Embryonic facial prominence (tissue), 1 donor: ENCODE measurements at regions not wholly inside any gene's neighbourhood (a gene's known extent, or its start where the extent isn't known, plus 50 kb on each side); places are given as distances from the start of the nearest gene placed in this dataset.
"Not testable (repeated sequence)": the region's sequence is repeated elsewhere in the genome, so short reads cannot be mapped to it uniquely, and the experiment has no call there.

Experiments
- DNase-seq: peaks from one replicate; pipeline ENCODE4 v3.0.0-alpha.2; 2016; ENCODE audit errors: extremely low spot score

DNA sequence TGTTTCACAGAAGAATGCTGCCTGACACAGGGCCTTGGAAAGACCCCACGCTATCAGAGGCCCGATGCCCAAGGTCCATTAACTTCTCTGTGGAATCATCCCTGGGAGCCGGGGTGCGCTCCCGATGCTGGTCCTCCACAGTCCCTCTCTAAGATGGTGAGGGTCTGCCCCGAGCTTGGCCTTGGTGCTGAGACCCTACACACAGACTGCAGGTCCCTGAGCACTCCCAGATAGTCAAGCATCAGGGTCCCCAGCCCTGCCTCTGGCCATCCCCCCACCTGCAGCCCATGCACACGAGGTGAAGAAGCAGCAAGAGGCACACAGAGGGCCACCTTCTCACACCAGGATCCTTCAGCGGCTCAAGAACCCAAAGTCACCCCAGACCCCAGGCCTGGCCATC, 263.3 kb downstream of the MYCN start:
- no peak for DNase-seq

DNA sequence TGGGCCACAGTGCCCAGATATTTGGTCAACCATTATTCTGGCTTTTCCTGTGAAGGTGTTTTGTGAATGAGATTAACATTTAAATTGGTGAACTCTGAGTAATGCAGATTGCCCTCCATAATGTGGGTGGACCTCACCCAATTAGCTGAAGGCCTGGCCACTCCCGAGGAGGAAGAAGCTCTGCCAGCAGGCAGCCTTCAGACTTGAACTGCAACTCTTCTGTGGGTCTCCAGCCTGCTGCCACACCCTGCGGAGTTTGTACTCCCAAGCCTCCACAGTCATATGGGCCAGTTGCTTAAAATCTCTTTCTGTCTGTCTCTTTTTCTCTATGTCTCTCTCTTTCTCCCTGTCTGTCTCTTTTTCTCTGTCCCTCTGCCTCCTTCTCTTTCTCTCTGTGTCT, 262.7 kb downstream of the MYCN start:
- no peak for DNase-seq

DNA sequence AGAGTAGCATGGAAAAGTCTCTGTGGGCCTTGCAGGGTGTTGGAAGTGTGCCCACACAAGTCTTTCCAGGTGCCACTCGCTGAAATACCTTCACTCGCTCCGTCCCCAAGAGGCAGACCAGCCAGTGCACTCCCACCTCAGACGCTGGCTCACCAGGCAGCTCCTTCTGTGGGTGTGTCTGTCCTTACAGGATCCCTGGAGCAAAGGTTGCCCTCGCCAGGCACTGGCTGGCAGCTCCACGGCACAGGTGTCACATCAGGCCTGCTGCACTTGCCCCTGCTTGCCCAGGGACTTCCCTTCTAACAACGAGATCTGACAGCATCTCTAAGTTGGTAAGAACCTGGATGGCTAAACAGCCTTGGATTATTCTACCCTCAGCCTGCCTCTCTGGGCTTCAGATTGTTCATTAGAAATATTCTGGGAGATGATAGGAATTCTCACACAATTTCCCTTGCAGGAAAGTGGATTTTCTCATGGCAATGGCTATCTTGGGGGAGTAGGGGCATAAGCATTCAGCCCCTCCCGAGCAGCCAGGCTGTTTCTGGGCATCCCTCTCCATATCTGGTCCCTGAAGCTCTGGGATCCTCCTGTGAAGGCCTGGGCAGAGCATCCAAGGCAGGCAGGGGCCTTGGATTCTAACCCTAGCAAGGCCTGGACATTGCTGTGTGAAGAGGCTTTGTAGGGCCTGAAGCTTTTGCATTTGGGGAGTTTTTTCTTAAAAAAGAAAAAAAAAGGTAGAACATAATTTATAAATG, 262.1 kb downstream of the MYCN start:
- DNase-seq: no peak

GRCh38 chr2:16201848-16202247, 261.5 kb downstream of the MYCN start:
- no peak for DNase-seq

DNA sequence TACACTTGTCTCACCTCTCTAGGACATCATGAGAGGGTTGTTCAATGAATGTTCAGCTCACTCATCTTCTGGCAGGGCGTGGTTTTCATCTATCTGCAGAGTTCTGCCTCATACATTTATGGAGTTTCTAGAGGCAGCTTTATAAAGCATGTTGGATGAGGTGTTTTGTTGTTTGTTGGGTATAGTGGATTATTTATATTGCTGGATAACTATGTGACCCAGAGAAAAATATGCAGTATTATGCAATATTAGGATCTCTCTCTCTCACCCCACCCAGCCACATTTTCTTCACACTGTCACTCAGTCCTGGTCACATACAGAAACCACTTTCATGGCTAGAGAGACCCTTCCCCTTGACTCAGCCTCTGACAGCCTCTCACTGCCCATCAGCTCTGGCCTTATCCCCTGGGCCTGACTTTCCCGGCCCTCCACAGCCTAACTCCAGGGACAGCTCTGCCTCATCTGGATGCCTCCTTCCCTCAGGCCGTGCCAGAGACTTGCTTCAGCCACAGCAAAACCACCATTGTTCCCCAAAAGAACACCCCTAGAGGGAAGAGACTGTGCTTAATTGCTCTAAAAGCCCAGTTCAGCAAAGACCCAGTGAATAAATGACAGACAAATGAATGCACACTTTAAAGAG, 260.3 kb downstream of the MYCN start:
- no peak for DNase-seq

- no peak for DNase-seq
Observed at GRCh38 chr2:16199882-16200553, 259.7 kb downstream of the MYCN start.

GRCh38 chr2:16199241-16199640, 258.9 kb downstream of the MYCN start:
- DNase-seq: not testable (repeated sequence)

- no peak for DNase-seq
Observed at GRCh38 chr2:16198166-16198912, 258.0 kb downstream of the MYCN start.

GRCh38 chr2:16197504-16198147, 257.3 kb downstream of the MYCN start:
- DNase-seq: no peak

DNA sequence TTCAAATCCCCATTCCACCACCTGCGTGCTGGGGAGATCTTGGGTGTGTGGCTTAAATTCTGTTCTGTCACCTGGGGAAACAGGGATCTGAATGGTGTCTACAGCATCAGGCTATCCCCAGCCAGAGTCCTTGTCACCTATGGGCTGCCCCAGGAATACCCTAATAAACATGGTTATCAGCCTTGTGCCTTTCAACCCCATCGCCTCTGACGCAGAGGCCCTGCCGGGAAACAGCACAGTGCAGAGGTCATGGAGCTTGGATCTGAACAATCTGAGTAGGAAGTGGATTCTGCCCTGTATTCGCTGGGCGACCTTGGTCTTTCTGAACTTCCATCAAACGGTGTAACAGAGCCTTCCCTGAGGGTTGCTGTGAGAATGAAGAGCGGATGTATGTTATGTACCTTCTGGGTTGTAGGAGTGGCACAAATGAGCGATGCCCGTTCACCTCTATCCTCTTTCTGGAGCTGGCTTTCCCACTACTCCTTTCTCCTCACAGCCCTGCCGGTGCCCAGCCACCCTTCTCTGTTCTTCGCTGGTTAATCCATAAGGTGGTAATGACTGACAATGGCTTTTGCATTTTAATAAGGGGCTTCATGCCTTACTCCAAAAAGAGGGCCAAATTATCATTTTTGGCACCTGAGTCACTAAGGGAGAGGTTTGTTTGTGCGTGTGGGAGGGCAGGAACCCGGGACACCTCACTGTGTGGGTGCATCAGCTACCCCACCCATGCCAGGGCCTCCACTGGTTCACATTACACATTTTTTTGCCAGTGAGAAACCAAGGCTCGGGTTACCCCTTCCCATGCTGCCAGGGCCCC, 256.5 kb downstream of the MYCN start:
- no peak for DNase-seq

GRCh38 chr2:16195681-16196070, 255.3 kb downstream of the MYCN start:
- no peak for DNase-seq

- no peak for DNase-seq
Observed at GRCh38 chr2:16194931-16195680, 254.8 kb downstream of the MYCN start.

DNA sequence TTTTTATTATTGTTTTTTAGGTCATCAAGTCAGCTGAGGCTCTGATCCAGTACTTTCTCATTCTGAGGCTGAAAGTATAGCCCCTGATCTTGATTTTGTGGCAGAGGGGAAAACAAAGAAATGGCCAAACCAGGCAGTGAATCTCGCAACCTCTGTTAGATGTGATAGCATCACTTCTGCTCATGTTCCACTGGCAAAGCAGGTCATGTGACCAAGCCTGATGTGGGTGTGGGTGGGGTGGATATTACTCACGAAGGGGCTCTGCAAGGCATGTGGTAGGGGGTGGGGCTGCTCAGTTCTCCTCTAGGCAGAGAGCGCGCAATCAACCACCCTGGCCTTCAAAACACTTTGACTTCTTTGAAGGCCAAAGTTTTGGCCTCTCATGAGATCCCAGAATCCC, 254.2 kb downstream of the MYCN start:
- no peak for DNase-seq

DNA sequence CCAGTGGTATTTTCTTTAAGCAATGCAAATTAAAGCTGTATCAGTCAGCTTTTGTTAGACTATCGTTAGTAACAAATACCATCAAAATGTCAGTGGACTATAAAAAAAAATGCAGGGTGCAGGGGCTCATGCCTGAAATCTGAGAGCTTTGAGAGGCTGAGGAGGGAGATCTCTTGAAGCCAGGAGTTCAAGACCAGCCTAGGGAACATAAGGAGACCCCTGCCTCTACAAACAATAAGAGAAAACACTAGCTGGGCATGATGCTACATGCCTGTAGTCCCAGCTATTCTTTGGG, 253.7 kb downstream of the MYCN start:
- DNase-seq: no peak

GRCh38 chr2:16192416-16193216, 252.3 kb downstream of the MYCN start:
- DNase-seq: no peak

DNA sequence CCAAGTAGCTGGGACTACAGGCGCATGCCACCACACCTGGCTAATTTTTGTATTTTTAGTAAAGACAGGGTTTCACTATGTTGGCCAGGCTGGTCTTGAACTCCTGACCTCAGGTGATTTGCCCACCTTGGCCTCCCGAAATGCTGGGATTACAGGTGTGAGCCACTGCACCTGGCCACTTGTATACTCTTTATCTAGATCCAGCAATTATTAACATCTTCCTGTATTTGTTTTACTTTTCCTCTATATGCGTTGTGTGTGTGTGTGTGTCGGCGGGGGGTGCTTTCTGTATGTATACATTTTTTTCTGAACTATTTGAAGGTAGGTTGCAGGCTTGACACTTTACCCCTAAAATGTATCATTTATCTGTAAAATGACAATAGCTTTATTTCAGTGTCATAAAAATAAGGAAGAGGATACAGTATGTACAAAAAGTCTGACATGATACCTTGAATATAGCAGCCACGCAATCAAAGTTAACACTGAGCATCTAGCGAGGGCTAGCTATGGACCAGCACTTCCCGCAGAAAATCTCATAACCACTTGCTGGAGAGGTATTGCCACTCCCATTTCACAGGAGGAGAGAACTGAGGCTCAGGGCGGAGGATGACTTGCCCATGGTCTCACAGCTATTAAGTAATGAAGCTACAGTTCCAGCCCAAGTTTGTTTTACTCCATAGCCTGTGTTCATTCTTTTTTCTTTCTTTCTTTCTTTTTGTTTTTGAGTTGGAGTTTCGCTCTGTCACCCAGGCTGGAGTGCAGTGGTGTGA, 251.3 kb downstream of the MYCN start:
- no peak for DNase-seq

- DNase-seq: no peak
Observed at GRCh38 chr2:16190446-16191270, 250.3 kb downstream of the MYCN start.

DNA sequence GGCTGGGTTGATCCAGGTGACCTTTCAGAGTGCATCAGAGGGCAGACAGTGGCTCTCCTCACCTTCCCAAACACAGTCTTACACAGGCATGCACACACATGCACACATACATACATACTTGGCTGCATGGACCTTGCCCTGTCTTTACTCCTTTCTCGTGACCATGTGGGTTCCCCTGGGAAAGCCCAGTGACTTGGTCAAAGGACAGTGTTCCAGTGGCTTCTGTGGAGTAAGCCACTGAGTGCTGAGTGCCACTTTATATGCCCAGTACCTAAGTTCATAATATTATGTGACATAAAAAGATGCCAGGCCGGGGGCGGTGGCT, 249.4 kb downstream of the MYCN start:
- no peak for DNase-seq
